ENCODE measurements at regions not wholly inside any gene's neighbourhood (a gene's known extent, or its start where the extent isn't known, plus 50 kb on each side); places are given as distances from the start of the nearest gene placed in this dataset.

GRCh38 chr2:239499726-239500573 lies 99.1 kb upstream of the HDAC4 start:
- Histone ChIP-seq H3K36me3 (ENCODE audit: control insufficient read depth, insufficient read depth, low read length) (no peaks in the 10 kb centered on the region), H3K9me3 (ENCODE audit: control insufficient read depth, insufficient read depth, low read length) (no peaks in the 10 kb centered on the region), H3K4me1 (ENCODE audit: control insufficient read depth, insufficient read depth, low read length) (peaks cover 18% of the 10 kb centered on the region), H3K27me3 (ENCODE audit: control insufficient read depth, insufficient read depth, low read length) (no peaks in the 10 kb centered on the region), H3K4me3 (ENCODE audit: low read length) (no peak overlapping the region), H3K27ac (ENCODE audit: low read length) (no peak overlapping the region)
- TF ChIP-seq CTCF (IDR thresholded peaks at IDR 0.05), result no peak
- WGBS (ENCODE audit: insufficient coverage), result 74% methylated on average over 13 of the region's 13 CpGs
- H3K9me3 Mint-ChIP-seq, result no peaks in the 10 kb centered on the region
- DNase-seq (no peak), ATAC-seq (no peak)
- H3K4me3 Mint-ChIP-seq, result no peak overlapping the region
- intact Hi-C loops (cut with micrococcal nuclease), result no loop called here
- no peaks in the 10 kb centered on the region for H3K36me3 Mint-ChIP-seq
- peaks cover 7 to 21% of the 10 kb centered on the region in 2 donors for H3K27me3 Mint-ChIP-seq (ENCODE audit: low read depth in 2 of 2)
- H3K27ac Mint-ChIP-seq, result no peak overlapping the region
- peaks cover 0 to under 1% of the 10 kb centered on the region in 2 donors for H3K4me1 Mint-ChIP-seq

GRCh38 chr2:239498981-239499634 lies 98.3 kb upstream of the HDAC4 start:
- peaks cover 12 to 30% of the 10 kb centered on the region in 2 donors for H3K27me3 Mint-ChIP-seq (ENCODE audit: low read depth in 2 of 2)
- ATAC-seq, result no peak
- intact Hi-C loops (cut with micrococcal nuclease), result no loop called here
- H3K27me3 ChIP-seq (ENCODE audit: control insufficient read depth, insufficient read depth, low read length), result no peaks in the 10 kb centered on the region
- no peak overlapping the region for H3K4me3 Mint-ChIP-seq
- peaks cover 0 to 3% of the 10 kb centered on the region in 2 donors for H3K4me1 Mint-ChIP-seq
- no peak overlapping the region for H3K4me3 ChIP-seq (ENCODE audit: low read length)
- no peaks in the 10 kb centered on the region for H3K9me3 Mint-ChIP-seq
- no peaks in the 10 kb centered on the region for H3K9me3 ChIP-seq (ENCODE audit: control insufficient read depth, insufficient read depth, low read length)
- TF ChIP-seq CTCF (IDR thresholded peaks at IDR 0.05), result no peak
- H3K36me3 ChIP-seq (ENCODE audit: control insufficient read depth, insufficient read depth, low read length), result no peaks in the 10 kb centered on the region
- no peak overlapping the region for H3K27ac Mint-ChIP-seq
- WGBS (ENCODE audit: insufficient coverage), result 85% methylated on average over 21 of the region's 21 CpGs
- H3K4me1 ChIP-seq (ENCODE audit: control insufficient read depth, insufficient read depth, low read length), result peaks cover 18% of the 10 kb centered on the region
- DNase-seq, result no peak
- H3K27ac ChIP-seq (ENCODE audit: low read length), result no peak overlapping the region
- H3K36me3 Mint-ChIP-seq, result no peaks in the 10 kb centered on the region

GRCh38 chr2:239498576-239498975 lies 97.8 kb upstream of the HDAC4 start:
- Histone ChIP-seq H3K9me3 (ENCODE audit: control insufficient read depth, insufficient read depth, low read length) (no peaks in the 10 kb centered on the region), H3K36me3 (ENCODE audit: control insufficient read depth, insufficient read depth, low read length) (no peaks in the 10 kb centered on the region), H3K27ac (ENCODE audit: low read length) (no peak overlapping the region), H3K4me1 (ENCODE audit: control insufficient read depth, insufficient read depth, low read length) (peaks cover 18% of the 10 kb centered on the region), H3K27me3 (ENCODE audit: control insufficient read depth, insufficient read depth, low read length) (no peaks in the 10 kb centered on the region), H3K4me3 (ENCODE audit: low read length) (no peak overlapping the region)
- ATAC-seq (no peak), DNase-seq (no peak)
- intact Hi-C loops (cut with micrococcal nuclease), result no loop called here
- TF ChIP-seq CTCF (IDR thresholded peaks at IDR 0.05), result no peak
- peaks cover 14 to 34% of the 10 kb centered on the region in 2 donors for H3K27me3 Mint-ChIP-seq (ENCODE audit: low read depth in 2 of 2)
- H3K36me3 Mint-ChIP-seq, result no peaks in the 10 kb centered on the region
- H3K27ac Mint-ChIP-seq, result no peak overlapping the region
- WGBS (ENCODE audit: insufficient coverage), result 83% methylated on average over 16 of the region's 16 CpGs
- H3K4me1 Mint-ChIP-seq, result peaks cover 0 to 3% of the 10 kb centered on the region in 2 donors
- H3K4me3 Mint-ChIP-seq, result no peak overlapping the region
- no peaks in the 10 kb centered on the region for H3K9me3 Mint-ChIP-seq
